Neural crest cell (in vitro differentiated cells): ENCODE measurements at regions not wholly inside any gene's neighbourhood (a gene's known extent, or its start where the extent isn't known, plus 50 kb on each side); places are given as distances from the start of the nearest gene placed in this dataset.

Experiments
- DNase-seq: peaks from one replicate; pipeline ENCODE4 v3.0.0; 2021; ENCODE audit warnings: low read depth, mixed read lengths, low spot score
- H3K27ac Mint-ChIP-seq: one replicate; pipeline ENCODE4 v1.8.0; 2021; ENCODE audit warnings: mild to moderate bottlenecking, mixed read lengths; ENCODE audit not compliant: unreplicated experiment
- H3K27me3 Mint-ChIP-seq: 2 replicates; pipeline ENCODE4 v1.8.0; 2021; ENCODE audit warnings: low read depth, mild to moderate bottlenecking, mixed read lengths
- H3K36me3 Mint-ChIP-seq: 2 replicates; pipeline ENCODE4 v1.8.0; 2021; ENCODE audit warnings: low read depth, mild to moderate bottlenecking, mixed read lengths
- H3K4me1 Mint-ChIP-seq: 2 replicates; pipeline ENCODE4 v1.8.0; 2021; ENCODE audit warnings: mixed read lengths
- H3K4me3 Mint-ChIP-seq: one replicate; pipeline ENCODE4 v1.8.0; 2021; ENCODE audit warnings: mild to moderate bottlenecking, mixed read lengths
- H3K9me3 Mint-ChIP-seq: 2 replicates; pipeline ENCODE4 v1.8.0; 2021; ENCODE audit warnings: mixed read lengths
- TF ChIP-seq, protein P1 (sequence below): fragments of 200-600 bp; sonication (generic); conservative IDR thresholded peaks from 2 replicates; pipeline ENCODE4 v1.5.0; 2021; ENCODE audit warnings: antibody characterized with exemption, mild to moderate bottlenecking

- Mint-ChIP-seq H3K27me3 (no peaks in the 10 kb centered on the region), H3K27ac (no peak overlapping the region), H3K9me3 (peaks cover 10% of the 10 kb centered on the region), H3K4me3 (no peak overlapping the region), H3K36me3 (no peaks in the 10 kb centered on the region), H3K4me1 (no peaks in the 10 kb centered on the region)
- DNase-seq = no peak
- TF ChIP-seq, protein P1, sequence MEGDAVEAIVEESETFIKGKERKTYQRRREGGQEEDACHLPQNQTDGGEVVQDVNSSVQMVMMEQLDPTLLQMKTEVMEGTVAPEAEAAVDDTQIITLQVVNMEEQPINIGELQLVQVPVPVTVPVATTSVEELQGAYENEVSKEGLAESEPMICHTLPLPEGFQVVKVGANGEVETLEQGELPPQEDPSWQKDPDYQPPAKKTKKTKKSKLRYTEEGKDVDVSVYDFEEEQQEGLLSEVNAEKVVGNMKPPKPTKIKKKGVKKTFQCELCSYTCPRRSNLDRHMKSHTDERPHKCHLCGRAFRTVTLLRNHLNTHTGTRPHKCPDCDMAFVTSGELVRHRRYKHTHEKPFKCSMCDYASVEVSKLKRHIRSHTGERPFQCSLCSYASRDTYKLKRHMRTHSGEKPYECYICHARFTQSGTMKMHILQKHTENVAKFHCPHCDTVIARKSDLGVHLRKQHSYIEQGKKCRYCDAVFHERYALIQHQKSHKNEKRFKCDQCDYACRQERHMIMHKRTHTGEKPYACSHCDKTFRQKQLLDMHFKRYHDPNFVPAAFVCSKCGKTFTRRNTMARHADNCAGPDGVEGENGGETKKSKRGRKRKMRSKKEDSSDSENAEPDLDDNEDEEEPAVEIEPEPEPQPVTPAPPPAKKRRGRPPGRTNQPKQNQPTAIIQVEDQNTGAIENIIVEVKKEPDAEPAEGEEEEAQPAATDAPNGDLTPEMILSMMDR = no peak
Measured at GRCh38 chr1:69070660-69071373, 496.9 kb upstream of the LRRC7 start.

- TF ChIP-seq, protein P1 = no peak
- peaks cover 15% of the 10 kb centered on the region for H3K4me1 Mint-ChIP-seq
- H3K27me3 Mint-ChIP-seq = no peaks in the 10 kb centered on the region
- no peaks in the 10 kb centered on the region for H3K36me3 Mint-ChIP-seq
- H3K9me3 Mint-ChIP-seq = peaks cover 8% of the 10 kb centered on the region
- no peak overlapping the region for H3K27ac Mint-ChIP-seq
- DNase-seq = no peak
- H3K4me3 Mint-ChIP-seq = no peak overlapping the region
Measured at GRCh38 chr1:69073176-69073575, 494.5 kb upstream of the LRRC7 start.

- Mint-ChIP-seq H3K4me1 (peaks cover 20% of the 10 kb centered on the region), H3K4me3 (no peak overlapping the region), H3K9me3 (no peaks in the 10 kb centered on the region), H3K27ac (no peak overlapping the region), H3K36me3 (no peaks in the 10 kb centered on the region), H3K27me3 (no peaks in the 10 kb centered on the region)
- TF ChIP-seq, protein P1 = no peak
- DNase-seq = no peak
Measured at GRCh38 chr1:69076631-69077030, 491.1 kb upstream of the LRRC7 start.

DNA sequence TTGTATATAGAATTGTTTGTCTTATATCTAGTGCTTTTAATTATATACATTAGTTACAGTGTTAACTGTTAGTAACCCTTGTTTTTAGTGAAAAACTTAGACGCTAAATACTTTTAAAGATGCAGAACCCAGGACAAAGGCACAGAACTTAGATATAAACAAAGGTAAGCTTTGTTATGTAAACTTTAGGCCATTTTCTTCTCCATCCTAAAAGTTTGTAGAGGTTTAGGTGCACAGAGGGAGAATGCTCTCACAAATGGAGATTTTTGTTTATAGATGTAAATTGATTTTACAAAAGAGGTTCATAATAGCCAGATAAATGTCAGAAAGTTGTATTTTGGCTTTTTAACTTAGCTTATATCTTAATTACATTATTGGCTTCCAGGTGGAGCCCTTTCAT is 490.5 kb upstream of the LRRC7 start:
- peaks cover 26% of the 10 kb centered on the region for H3K4me1 Mint-ChIP-seq
- no peaks in the 10 kb centered on the region for H3K9me3 Mint-ChIP-seq
- no peaks in the 10 kb centered on the region for H3K36me3 Mint-ChIP-seq
- TF ChIP-seq, protein P1 = no peak
- H3K27ac Mint-ChIP-seq = no peak overlapping the region
- H3K27me3 Mint-ChIP-seq = no peaks in the 10 kb centered on the region
- no peak for DNase-seq
- H3K4me3 Mint-ChIP-seq = no peak overlapping the region

- Mint-ChIP-seq H3K27ac (no peak overlapping the region), H3K27me3 (no peaks in the 10 kb centered on the region), H3K4me3 (no peak overlapping the region), H3K9me3 (no peaks in the 10 kb centered on the region), H3K36me3 (no peaks in the 10 kb centered on the region), H3K4me1 (peaks cover 30% of the 10 kb centered on the region)
- TF ChIP-seq, protein P1 = no peak
- DNase-seq = no peak
Measured at GRCh38 chr1:69077633-69078032, 490.1 kb upstream of the LRRC7 start.
